Adipocyte (in vitro differentiated cells): ENCODE measurements at regions not wholly inside any gene's neighbourhood (a gene's known extent, or its start where the extent isn't known, plus 50 kb on each side); places are given as distances from the start of the nearest gene placed in this dataset.

Experiments used
- DNase-seq: peaks from one replicate; pipeline ENCODE4 v3.0.0-alpha.2; 2015; ENCODE audit warnings: low read depth
- H3K27me3 ChIP-seq: replicated peaks from 2 replicates; pipeline ENCODE4 v1.7.0; 2013; ENCODE audit warnings: mild to moderate bottlenecking, low read length, moderate library complexity; ENCODE audit not compliant: control insufficient read depth, insufficient read depth
- H3K36me3 ChIP-seq: 2 replicates; pipeline ENCODE4 v1.7.0; 2013; ENCODE audit warnings: low read length, mild to moderate bottlenecking, moderate library complexity; ENCODE audit not compliant: control insufficient read depth, insufficient read depth, severe bottlenecking
- H3K4me1 ChIP-seq: 2 replicates; pipeline ENCODE4 v1.7.0; 2013; ENCODE audit warnings: mild to moderate bottlenecking, low read length, moderate library complexity; ENCODE audit not compliant: control insufficient read depth, insufficient read depth
- H3K4me3 ChIP-seq: 2 replicates; pipeline ENCODE4 v1.7.0; 2013; ENCODE audit warnings: mild to moderate bottlenecking, low read length, moderate library complexity
- H3K9ac ChIP-seq: 2 replicates; pipeline ENCODE4 v1.7.0; 2013; ENCODE audit warnings: mild to moderate bottlenecking, low read length, moderate library complexity
- H3K9me3 ChIP-seq: 2 replicates; pipeline ENCODE4 v1.7.0; 2013; ENCODE audit warnings: mild to moderate bottlenecking, low read length, moderate library complexity; ENCODE audit not compliant: control insufficient read depth

- no peak for DNase-seq
- Histone ChIP-seq H3K36me3 (peaks cover 5% of the 10 kb centered on the region), H3K9me3 (peaks cover 7% of the 10 kb centered on the region), H3K27me3 (no peaks in the 10 kb centered on the region), H3K4me1 (peaks cover 29% of the 10 kb centered on the region), H3K4me3 (no peak overlapping the region), H3K9ac (no peak overlapping the region)
Measured at GRCh38 chr1:14485285-14485684, 113.2 kb upstream of the KAZN start.

GRCh38 chr1:14486401-14487201 lies 111.9 kb upstream of the KAZN start:
- peak overlapping the region; percentile 47 for H3K9ac ChIP-seq
- peaks cover 5% of the 10 kb centered on the region for H3K36me3 ChIP-seq
- peak; percentile 68 for DNase-seq
- H3K4me1 ChIP-seq: peaks cover 29% of the 10 kb centered on the region
- no peaks in the 10 kb centered on the region for H3K27me3 ChIP-seq
- H3K4me3 ChIP-seq: peak overlapping the region; percentile 54
- peaks cover 7% of the 10 kb centered on the region for H3K9me3 ChIP-seq

GRCh38 chr1:14487671-14488070 lies 110.8 kb upstream of the KAZN start:
- peaks cover 7% of the 10 kb centered on the region for H3K9me3 ChIP-seq
- DNase-seq: no peak
- H3K27me3 ChIP-seq: no peaks in the 10 kb centered on the region
- peaks cover 29% of the 10 kb centered on the region for H3K4me1 ChIP-seq
- H3K9ac ChIP-seq: peak overlapping the region; percentile 32
- peaks cover 7% of the 10 kb centered on the region for H3K36me3 ChIP-seq
- peak overlapping the region; percentile 54 for H3K4me3 ChIP-seq

- Histone ChIP-seq H3K4me1 (no peaks in the 10 kb centered on the region), H3K9ac (no peak overlapping the region), H3K4me3 (no peak overlapping the region), H3K36me3 (peaks cover 5% of the 10 kb centered on the region), H3K27me3 (no peaks in the 10 kb centered on the region), H3K9me3 (no peaks in the 10 kb centered on the region)
- no peak for DNase-seq
Measured at GRCh38 chr1:14494911-14495310, 103.6 kb upstream of the KAZN start.

GRCh38 chr1:14495381-14495780 lies 103.1 kb upstream of the KAZN start:
- H3K36me3 ChIP-seq: peaks cover 5% of the 10 kb centered on the region
- DNase-seq: no peak
- no peaks in the 10 kb centered on the region for H3K4me1 ChIP-seq
- H3K27me3 ChIP-seq: no peaks in the 10 kb centered on the region
- no peaks in the 10 kb centered on the region for H3K9me3 ChIP-seq
- H3K4me3 ChIP-seq: no peak overlapping the region
- no peak overlapping the region for H3K9ac ChIP-seq

- Histone ChIP-seq H3K4me3 (no peak overlapping the region), H3K27me3 (no peaks in the 10 kb centered on the region), H3K9me3 (no peaks in the 10 kb centered on the region), H3K9ac (no peak overlapping the region), H3K4me1 (no peaks in the 10 kb centered on the region), H3K36me3 (peaks cover 5% of the 10 kb centered on the region)
- no peak for DNase-seq
Measured at GRCh38 chr1:14495996-14496395, 102.5 kb upstream of the KAZN start.

- no peaks in the 10 kb centered on the region for H3K9me3 ChIP-seq
- H3K4me3 ChIP-seq: no peak overlapping the region
- H3K4me1 ChIP-seq: no peaks in the 10 kb centered on the region
- no peak for DNase-seq
- H3K9ac ChIP-seq: no peak overlapping the region
- peaks cover 10% of the 10 kb centered on the region for H3K36me3 ChIP-seq
- peaks cover 3% of the 10 kb centered on the region for H3K27me3 ChIP-seq
Measured at GRCh38 chr1:14498839-14499238, 99.6 kb upstream of the KAZN start.

GRCh38 chr1:14499312-14500040 lies 99.0 kb upstream of the KAZN start:
- Histone ChIP-seq H3K4me3 (no peak overlapping the region), H3K27me3 (peaks cover 3% of the 10 kb centered on the region), H3K9ac (no peak overlapping the region), H3K4me1 (no peaks in the 10 kb centered on the region), H3K36me3 (peaks cover 15% of the 10 kb centered on the region), H3K9me3 (no peaks in the 10 kb centered on the region)
- DNase-seq: no peak

- Histone ChIP-seq H3K4me1 (no peaks in the 10 kb centered on the region), H3K4me3 (no peak overlapping the region), H3K9ac (no peak overlapping the region), H3K9me3 (no peaks in the 10 kb centered on the region), H3K36me3 (peaks cover 15% of the 10 kb centered on the region), H3K27me3 (peaks cover 3% of the 10 kb centered on the region)
- DNase-seq: no peak
Measured at GRCh38 chr1:14500041-14500440, 98.4 kb upstream of the KAZN start.

GRCh38 chr1:14500912-14501311 lies 97.6 kb upstream of the KAZN start:
- Histone ChIP-seq H3K27me3 (peaks cover 3% of the 10 kb centered on the region), H3K4me3 (no peak overlapping the region), H3K9me3 (no peaks in the 10 kb centered on the region), H3K4me1 (no peaks in the 10 kb centered on the region), H3K36me3 (peaks cover 15% of the 10 kb centered on the region), H3K9ac (no peak overlapping the region)
- no peak for DNase-seq

GRCh38 chr1:14504517-14504916 lies 94.0 kb upstream of the KAZN start:
- no peak overlapping the region for H3K4me3 ChIP-seq
- H3K4me1 ChIP-seq: no peaks in the 10 kb centered on the region
- H3K27me3 ChIP-seq: peaks cover 3% of the 10 kb centered on the region
- peaks cover 15% of the 10 kb centered on the region for H3K36me3 ChIP-seq
- H3K9me3 ChIP-seq: no peaks in the 10 kb centered on the region
- H3K9ac ChIP-seq: no peak overlapping the region
- DNase-seq: no peak
